ENCODE measurements at regions not wholly inside any gene's neighbourhood (a gene's known extent, or its start where the extent isn't known, plus 50 kb on each side); places are given as distances from the start of the nearest gene placed in this dataset.

DNA sequence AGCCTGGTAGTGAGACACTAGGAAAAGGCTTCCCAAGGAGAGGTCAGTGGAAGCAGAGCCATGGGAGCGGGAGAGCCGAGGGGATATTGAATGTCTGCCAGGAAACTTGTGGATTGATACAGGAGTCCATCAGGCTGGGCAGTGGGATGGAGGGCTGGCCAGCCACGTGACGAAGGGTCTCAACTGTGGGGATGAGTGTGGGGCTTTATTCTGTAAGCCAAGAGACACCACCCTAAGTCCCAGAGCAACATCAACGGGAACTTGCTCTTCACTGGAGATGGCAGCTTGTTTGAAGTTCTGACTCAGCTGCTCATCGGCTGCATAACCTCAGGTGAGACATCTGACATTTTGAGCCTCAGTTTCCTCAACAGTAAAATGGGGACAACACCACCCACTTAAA, 197.8 kb downstream of the VRK1 start:
- Histone ChIP-seq H4K91ac (ENCODE audit: insufficient read depth, low read depth, low read length) (no peak overlapping the region), H3K56ac (ENCODE audit: extremely low read depth, insufficient read depth, low read length) (no peak overlapping the region), H2BK20ac (ENCODE audit: low read depth, low read length) (no peak overlapping the region), H3K9ac (ENCODE audit: low read depth, low read length) (no peak overlapping the region), H3K9me3 (ENCODE audit: control insufficient read depth, insufficient read depth, low read length) (peaks cover 29% of the 10 kb centered on the region), H3K4me1 (ENCODE audit: control insufficient read depth, insufficient read depth, low read length) (no peaks in the 10 kb centered on the region), H3K14ac (replicated peaks; ENCODE audit: low read depth, low read length) (no peak overlapping the region), H4K20me1 (ENCODE audit: insufficient read depth, low read length) (no peaks in the 10 kb centered on the region), H2BK5ac (ENCODE audit: low read depth, low read length, poor library complexity, severe bottlenecking) (no peak overlapping the region), H3K36me3 (ENCODE audit: control insufficient read depth, insufficient read depth, low read length) (no peaks in the 10 kb centered on the region), H3K79me1 (ENCODE audit: low read depth in 1 of 2, low read length in 2 of 2) (no peaks in the 10 kb centered on the region), H3K27ac (ENCODE audit: insufficient read depth, low read length) (no peak overlapping the region), H3K4me2 (ENCODE audit: low read depth, low read length) (no peak overlapping the region), H3K18ac (ENCODE audit: low read depth, low read length) (no peak overlapping the region), H3K9me1 (ENCODE audit: insufficient read depth, low read length) (no peaks in the 10 kb centered on the region), H2AK5ac (ENCODE audit: low read depth, low read length) (no peak overlapping the region), H3K27me3 (ENCODE audit: control insufficient read depth, insufficient read depth, low read length) (no peaks in the 10 kb centered on the region), H3K4ac (ENCODE audit: low read depth, low read length) (no peak overlapping the region), H2BK15ac (ENCODE audit: low read depth, low read length) (no peak overlapping the region), H2AK9ac (replicated peaks; ENCODE audit: low read depth, low read length, poor library complexity) (no peak overlapping the region), H4K8ac (ENCODE audit: low read depth in 2 of 2, low read length in 2 of 2) (no peak overlapping the region), H3K4me3 (ENCODE audit: insufficient read depth, low read depth, low read length) (no peak overlapping the region), H3K23ac (ENCODE audit: low read depth, low read length) (no peak overlapping the region), H2BK120ac (ENCODE audit: low read depth, low read length) (no peak overlapping the region), H2AFZ (replicated peaks; ENCODE audit: low read length, poor library complexity) (no peak overlapping the region), H4K5ac (ENCODE audit: low read depth, low read length) (no peak overlapping the region)
- 60% methylated on average over 1 of the region's 6 CpGs; no CpG with 5 or more reads in 1 of the 2 experiments for WGBS, 2 experiments (ENCODE audit: extremely low coverage in 2 of 2, insufficient read length in 1 of 2)
- intact Hi-C loops (cut with micrococcal nuclease), result no loop called here
- POLR2A ChIA-PET (ENCODE audit: unreplicated experiment), result no interaction called here
- CTCF ChIA-PET, result no interaction called here
- ATAC-seq (ENCODE audit: low read depth) (no peak), DNase-seq (no peak)
- no peak for TF ChIP-seq RCOR1 (IDR thresholded peaks at IDR 0.05; ENCODE audit: insufficient replicate concordance, low read length)
- no peak for TF ChIP-seq CHD1 (IDR thresholded peaks at IDR 0.05; ENCODE audit: low read depth, low read length)
- no peak for TF ChIP-seq RFX5 (IDR thresholded peaks at IDR 0.05; ENCODE audit: low read depth, low read length)
- TF ChIP-seq MAFK (IDR thresholded peaks at IDR 0.05; ENCODE audit: low read depth, low read length), result no peak
- no peak for TF ChIP-seq CEBPB (IDR thresholded peaks at IDR 0.05; ENCODE audit: low read depth, low read length)
- TF ChIP-seq, protein P1, sequence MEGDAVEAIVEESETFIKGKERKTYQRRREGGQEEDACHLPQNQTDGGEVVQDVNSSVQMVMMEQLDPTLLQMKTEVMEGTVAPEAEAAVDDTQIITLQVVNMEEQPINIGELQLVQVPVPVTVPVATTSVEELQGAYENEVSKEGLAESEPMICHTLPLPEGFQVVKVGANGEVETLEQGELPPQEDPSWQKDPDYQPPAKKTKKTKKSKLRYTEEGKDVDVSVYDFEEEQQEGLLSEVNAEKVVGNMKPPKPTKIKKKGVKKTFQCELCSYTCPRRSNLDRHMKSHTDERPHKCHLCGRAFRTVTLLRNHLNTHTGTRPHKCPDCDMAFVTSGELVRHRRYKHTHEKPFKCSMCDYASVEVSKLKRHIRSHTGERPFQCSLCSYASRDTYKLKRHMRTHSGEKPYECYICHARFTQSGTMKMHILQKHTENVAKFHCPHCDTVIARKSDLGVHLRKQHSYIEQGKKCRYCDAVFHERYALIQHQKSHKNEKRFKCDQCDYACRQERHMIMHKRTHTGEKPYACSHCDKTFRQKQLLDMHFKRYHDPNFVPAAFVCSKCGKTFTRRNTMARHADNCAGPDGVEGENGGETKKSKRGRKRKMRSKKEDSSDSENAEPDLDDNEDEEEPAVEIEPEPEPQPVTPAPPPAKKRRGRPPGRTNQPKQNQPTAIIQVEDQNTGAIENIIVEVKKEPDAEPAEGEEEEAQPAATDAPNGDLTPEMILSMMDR (conservative IDR thresholded peaks at IDR 0.05; ENCODE audit: low read depth, low read length), result no peak
- no peak for TF ChIP-seq SMC3 (IDR thresholded peaks at IDR 0.05; ENCODE audit: low read depth, low read length)
- TF ChIP-seq MAZ (IDR thresholded peaks at IDR 0.05; ENCODE audit: borderline replicate concordance, low read depth, low read length), result no peak
- TF ChIP-seq, protein P2, sequence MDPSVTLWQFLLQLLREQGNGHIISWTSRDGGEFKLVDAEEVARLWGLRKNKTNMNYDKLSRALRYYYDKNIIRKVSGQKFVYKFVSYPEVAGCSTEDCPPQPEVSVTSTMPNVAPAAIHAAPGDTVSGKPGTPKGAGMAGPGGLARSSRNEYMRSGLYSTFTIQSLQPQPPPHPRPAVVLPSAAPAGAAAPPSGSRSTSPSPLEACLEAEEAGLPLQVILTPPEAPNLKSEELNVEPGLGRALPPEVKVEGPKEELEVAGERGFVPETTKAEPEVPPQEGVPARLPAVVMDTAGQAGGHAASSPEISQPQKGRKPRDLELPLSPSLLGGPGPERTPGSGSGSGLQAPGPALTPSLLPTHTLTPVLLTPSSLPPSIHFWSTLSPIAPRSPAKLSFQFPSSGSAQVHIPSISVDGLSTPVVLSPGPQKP (IDR thresholded peaks at IDR 0.05; ENCODE audit: borderline replicate concordance, low read depth, low read length), result no peak
- no peak for TF ChIP-seq NFE2L2 (IDR thresholded peaks at IDR 0.05; ENCODE audit: low read depth, low read length)
- TF ChIP-seq, protein P3, sequence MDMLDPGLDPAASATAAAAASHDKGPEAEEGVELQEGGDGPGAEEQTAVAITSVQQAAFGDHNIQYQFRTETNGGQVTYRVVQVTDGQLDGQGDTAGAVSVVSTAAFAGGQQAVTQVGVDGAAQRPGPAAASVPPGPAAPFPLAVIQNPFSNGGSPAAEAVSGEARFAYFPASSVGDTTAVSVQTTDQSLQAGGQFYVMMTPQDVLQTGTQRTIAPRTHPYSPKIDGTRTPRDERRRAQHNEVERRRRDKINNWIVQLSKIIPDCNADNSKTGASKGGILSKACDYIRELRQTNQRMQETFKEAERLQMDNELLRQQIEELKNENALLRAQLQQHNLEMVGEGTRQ (IDR thresholded peaks at IDR 0.05; ENCODE audit: low read depth, low read length), result no peak
- no peak for TF ChIP-seq RAD21 (IDR thresholded peaks at IDR 0.05; ENCODE audit: low read length)
- no peak for TF ChIP-seq FOS (IDR thresholded peaks at IDR 0.05; ENCODE audit: low read depth, low read length)
- no peak for TF ChIP-seq MXI1 (IDR thresholded peaks at IDR 0.05; ENCODE audit: borderline replicate concordance, low read depth, low read length)
- dilution Hi-C loops (cut with HindIII; ENCODE audit: low sequenced_read_pairs, unreplicated experiment), result no loop called here
- no TSS peak for BruUV-seq (replicated peaks)
- in situ Hi-C loops (cut with MboI; ENCODE audit: low sequenced_read_pairs), result no loop called here

Data from IMR-90 (cell line).